GM06990 (cell line): ENCODE measurements at regions not wholly inside any gene's neighbourhood (a gene's known extent, or its start where the extent isn't known, plus 50 kb on each side); places are given as distances from the start of the nearest gene placed in this dataset.

Experiments
- DNase-seq: peaks from one replicate; pipeline ENCODE4 v3.0.0-alpha.2; 2011; ENCODE audit not compliant: insufficient read length; ENCODE audit errors: extremely low read depth
- H3K27me3 ChIP-seq: replicated peaks from 2 replicates; pipeline ENCODE4 v1.6.0; 2011; ENCODE audit warnings: low read length; ENCODE audit not compliant: control insufficient read depth, insufficient read depth
- H3K36me3 ChIP-seq: 2 replicates; pipeline ENCODE4 v1.5.1; 2011; ENCODE audit warnings: low read length; ENCODE audit not compliant: control insufficient read depth, insufficient read depth
- H3K4me3 ChIP-seq: replicated peaks from 2 replicates; pipeline ENCODE4 v1.5.1; 2011; ENCODE audit warnings: low read depth, mild to moderate bottlenecking, control low read depth, low read length
- TF ChIP-seq, protein P1 (sequence below): IDR thresholded peaks from 2 replicates; pipeline ENCODE4 v1.5.1; 2011; ENCODE audit warnings: low read length, control low read depth, mild to moderate bottlenecking, inconsistent platforms; ENCODE audit not compliant: insufficient read depth, poor library complexity, severe bottlenecking

- no peak overlapping the region for H3K4me3 ChIP-seq
- H3K27me3 ChIP-seq, result no peaks in the 10 kb centered on the region
- H3K36me3 ChIP-seq, result no peaks in the 10 kb centered on the region
- DNase-seq, result no peak
- TF ChIP-seq, protein P1, sequence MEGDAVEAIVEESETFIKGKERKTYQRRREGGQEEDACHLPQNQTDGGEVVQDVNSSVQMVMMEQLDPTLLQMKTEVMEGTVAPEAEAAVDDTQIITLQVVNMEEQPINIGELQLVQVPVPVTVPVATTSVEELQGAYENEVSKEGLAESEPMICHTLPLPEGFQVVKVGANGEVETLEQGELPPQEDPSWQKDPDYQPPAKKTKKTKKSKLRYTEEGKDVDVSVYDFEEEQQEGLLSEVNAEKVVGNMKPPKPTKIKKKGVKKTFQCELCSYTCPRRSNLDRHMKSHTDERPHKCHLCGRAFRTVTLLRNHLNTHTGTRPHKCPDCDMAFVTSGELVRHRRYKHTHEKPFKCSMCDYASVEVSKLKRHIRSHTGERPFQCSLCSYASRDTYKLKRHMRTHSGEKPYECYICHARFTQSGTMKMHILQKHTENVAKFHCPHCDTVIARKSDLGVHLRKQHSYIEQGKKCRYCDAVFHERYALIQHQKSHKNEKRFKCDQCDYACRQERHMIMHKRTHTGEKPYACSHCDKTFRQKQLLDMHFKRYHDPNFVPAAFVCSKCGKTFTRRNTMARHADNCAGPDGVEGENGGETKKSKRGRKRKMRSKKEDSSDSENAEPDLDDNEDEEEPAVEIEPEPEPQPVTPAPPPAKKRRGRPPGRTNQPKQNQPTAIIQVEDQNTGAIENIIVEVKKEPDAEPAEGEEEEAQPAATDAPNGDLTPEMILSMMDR, result no peak
These were observed 50.5 kb upstream of the FOXP2 start for GRCh38 chr7:114364151-114364550.

GRCh38 chr7:114363292-114363691, 51.3 kb upstream of the FOXP2 start:
- Histone ChIP-seq H3K4me3 (no peak overlapping the region), H3K36me3 (no peaks in the 10 kb centered on the region), H3K27me3 (no peaks in the 10 kb centered on the region)
- no peak for DNase-seq
- TF ChIP-seq, protein P1, result no peak

GRCh38 chr7:114358911-114359310, 55.7 kb upstream of the FOXP2 start:
- H3K27me3 ChIP-seq, result no peaks in the 10 kb centered on the region
- TF ChIP-seq, protein P1, result no peak
- no peaks in the 10 kb centered on the region for H3K36me3 ChIP-seq
- DNase-seq, result no peak
- no peak overlapping the region for H3K4me3 ChIP-seq

DNA sequence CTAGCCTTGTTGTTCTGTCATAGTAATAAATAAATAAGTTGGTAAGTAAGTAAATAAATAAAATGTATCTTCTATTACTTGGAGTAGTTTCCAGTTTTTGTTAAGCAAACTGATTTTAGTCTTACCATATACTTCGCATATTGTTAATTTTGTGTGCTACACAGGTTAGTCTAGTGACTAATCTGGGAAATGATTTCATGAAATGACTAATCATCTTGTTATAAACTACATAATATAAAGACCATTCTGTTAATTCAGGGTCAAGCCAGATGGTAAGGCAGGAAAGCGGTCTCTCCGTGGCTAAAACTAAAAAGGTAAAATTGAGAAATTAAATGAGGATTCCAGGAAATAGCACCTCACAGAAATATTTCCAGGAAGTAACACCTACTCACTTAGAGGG, 58.5 kb upstream of the FOXP2 start:
- TF ChIP-seq, protein P1, result no peak
- Histone ChIP-seq H3K27me3 (no peaks in the 10 kb centered on the region), H3K36me3 (no peaks in the 10 kb centered on the region), H3K4me3 (no peak overlapping the region)
- no peak for DNase-seq

DNA sequence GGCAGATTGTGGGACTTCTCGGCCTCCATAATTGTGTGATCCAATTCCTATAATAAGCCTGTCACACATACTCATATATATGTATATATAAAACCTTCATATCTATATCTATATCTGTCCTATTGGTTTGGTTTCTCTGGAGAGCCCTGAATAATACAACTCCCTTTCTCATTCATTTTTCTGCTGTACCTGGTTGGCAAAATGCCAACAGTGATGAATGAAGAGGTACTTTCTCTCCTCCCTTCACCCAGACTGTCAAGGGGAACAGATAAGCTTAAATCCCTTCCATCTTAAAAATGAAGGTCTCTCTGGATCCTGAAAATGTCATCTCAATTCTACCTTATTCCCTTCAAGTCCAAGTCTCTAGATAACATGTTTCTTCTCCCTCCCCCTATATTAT, 60.3 kb upstream of the FOXP2 start:
- Histone ChIP-seq H3K36me3 (no peaks in the 10 kb centered on the region), H3K27me3 (no peaks in the 10 kb centered on the region), H3K4me3 (no peak overlapping the region)
- DNase-seq, result no peak
- TF ChIP-seq, protein P1, result no peak

GRCh38 chr7:114345494-114345893, 69.1 kb upstream of the FOXP2 start:
- H3K4me3 ChIP-seq, result no peak overlapping the region
- no peaks in the 10 kb centered on the region for H3K27me3 ChIP-seq
- DNase-seq, result no peak
- TF ChIP-seq, protein P1, result no peak
- no peaks in the 10 kb centered on the region for H3K36me3 ChIP-seq
